Right cardiac atrium (tissue), 5 donors: ENCODE measurements at regions not wholly inside any gene's neighbourhood (a gene's known extent, or its start where the extent isn't known, plus 50 kb on each side); places are given as distances from the start of the nearest gene placed in this dataset.

Experiments
- ATAC-seq, 2 donors: fragments of 200-7000 bp; cut with Tn5 transposase; one replicate each; pipeline versions ENCODE4 v1.8.0 to v1.9.1; 2020; ENCODE audit warnings: moderate library complexity in 2 of 2, mild to moderate bottlenecking in 1 of 2
- DNase-seq, 3 donors: peaks; one replicate each; pipeline ENCODE4 v3.0.0-alpha.2; 2020
- H3K27ac ChIP-seq: one replicate; pipeline ENCODE4 v1.5.1; 2013; ENCODE audit warnings: mild to moderate bottlenecking, low read length, control low read depth, moderate library complexity
- H3K27me3 ChIP-seq: one replicate; pipeline ENCODE4 v1.6.1; 2013; ENCODE audit not compliant: control insufficient read depth, insufficient read depth
- H3K4me1 ChIP-seq: one replicate; pipeline ENCODE4 v1.6.1; 2013; ENCODE audit warnings: low read length; ENCODE audit not compliant: control insufficient read depth, insufficient read depth
- H3K4me3 ChIP-seq: one replicate; pipeline ENCODE4 v1.5.1; 2013; ENCODE audit warnings: low read length, control low read depth
- H3K9me3 ChIP-seq: one replicate; pipeline ENCODE4 v1.6.1; 2013; ENCODE audit warnings: low read length; ENCODE audit not compliant: control insufficient read depth
- WGBS: extraction: QIAGEN DNeasy Blood & Tissue Kit; methylation state at CpG from one replicate; pipeline ENCODE4 v1.1.7; 2013; 5-methylcytosine and 5-hydroxymethylcytosine counted together
- intact Hi-C, 4 donors: fragments of 100-400 bp; cut with DNase I; formaldehyde crosslinking; loops; one replicate each; pipeline versions ENCODE4 v1.11.0 to v1.14.0; 2022 to 2023
- donor health status: healthy with polysubstance abuse.
- donor health status: DM: no; HTN: yes; CAD: no.
- donor health status: DM: no; HTN: no; CAD: no.
- donor health status: DM: no; HTN: yes; CAD: no; lungs with severe emphysema.
- donor health status: DM: yes; HTN: yes; CAD: no.

- H3K4me1 ChIP-seq: no peaks in the 10 kb centered on the region
- H3K9me3 ChIP-seq: no peaks in the 10 kb centered on the region
- peak; percentile 45 to 52 for ATAC-seq
- no peak for DNase-seq
- no peak overlapping the region for H3K27ac ChIP-seq
- H3K4me3 ChIP-seq: no peak overlapping the region
- 76% methylated on average over 5 of the region's 5 CpGs for WGBS
- no peaks in the 10 kb centered on the region for H3K27me3 ChIP-seq
- intact Hi-C loops: no loop called here
These were observed 87.6 kb upstream of the RPS23 start for GRCh38 chr5:82365744-82366228.

GRCh38 chr5:82365026-82365425, 86.9 kb upstream of the RPS23 start:
- peak in 1 of 2 donors; percentile 64 for ATAC-seq
- H3K27ac ChIP-seq: no peak overlapping the region
- 75% methylated on average over 4 of the region's 4 CpGs for WGBS

GRCh38 chr5:82364497-82364896, 86.3 kb upstream of the RPS23 start:
- ATAC-seq (peak; percentile 86 to 93), DNase-seq (no peak)
- Histone ChIP-seq H3K27ac (no peak overlapping the region), H3K27me3 (no peaks in the 10 kb centered on the region), H3K4me3 (no peak overlapping the region), H3K4me1 (no peaks in the 10 kb centered on the region), H3K9me3 (no peaks in the 10 kb centered on the region)
- intact Hi-C loops: no loop called here
- 49% methylated on average over 5 of the region's 5 CpGs for WGBS

More at GRCh38 chr5:82365026-82365425, 86.9 kb upstream of the RPS23 start:
- no peak for DNase-seq
- H3K27me3 ChIP-seq: no peaks in the 10 kb centered on the region
- H3K4me3 ChIP-seq: no peak overlapping the region
- no peaks in the 10 kb centered on the region for H3K4me1 ChIP-seq
- H3K9me3 ChIP-seq: no peaks in the 10 kb centered on the region
- intact Hi-C loops: no loop called here

GRCh38 chr5:82363524-82363923, 85.4 kb upstream of the RPS23 start:
- ATAC-seq: peak in 1 of 2 donors; percentile 73

GRCh38 chr5:82362636-82363035, 84.5 kb upstream of the RPS23 start:
- DNase-seq (no peak), ATAC-seq (no peak)
- Histone ChIP-seq H3K9me3 (no peaks in the 10 kb centered on the region), H3K4me1 (peaks cover under 1% of the 10 kb centered on the region), H3K27ac (no peak overlapping the region), H3K27me3 (no peaks in the 10 kb centered on the region), H3K4me3 (no peak overlapping the region)
- intact Hi-C loops: no loop called here
- 51% methylated on average over 6 of the region's 6 CpGs for WGBS

More at GRCh38 chr5:82363524-82363923, 85.4 kb upstream of the RPS23 start:
- Histone ChIP-seq H3K4me1 (no peaks in the 10 kb centered on the region), H3K27ac (no peak overlapping the region), H3K9me3 (no peaks in the 10 kb centered on the region), H3K4me3 (no peak overlapping the region), H3K27me3 (no peaks in the 10 kb centered on the region)
- DNase-seq: no peak
- intact Hi-C loops: no loop called here
- WGBS: 70% methylated on average over 4 of the region's 4 CpGs

GRCh38 chr5:82360022-82360421, 81.9 kb upstream of the RPS23 start:
- Histone ChIP-seq H3K4me1 (peaks cover 4% of the 10 kb centered on the region), H3K4me3 (no peak overlapping the region), H3K27me3 (no peaks in the 10 kb centered on the region), H3K27ac (no peak overlapping the region), H3K9me3 (no peaks in the 10 kb centered on the region)
- DNase-seq (no peak), ATAC-seq (no peak)
- intact Hi-C loops: no loop called here
- 91% methylated on average over 3 of the region's 3 CpGs for WGBS

- intact Hi-C loops: loop anchor here in 3 of 4 donors (10.0 kb wide), 3 partner anchors 276 to 1206 kb away; partner anchors contain the start of gene VCAN (in 1 of the 3)
- Histone ChIP-seq H3K27me3 (no peaks in the 10 kb centered on the region), H3K4me1 (peaks cover 4% of the 10 kb centered on the region), H3K4me3 (no peak overlapping the region), H3K27ac (no peak overlapping the region), H3K9me3 (no peaks in the 10 kb centered on the region)
- 53% methylated on average over 3 of the region's 3 CpGs for WGBS
- no peak for DNase-seq
- no peak for ATAC-seq
These were observed 81.1 kb upstream of the RPS23 start for GRCh38 chr5:82359272-82359671.

- intact Hi-C loops: loop anchor here in 3 of 4 donors (10.0 kb wide), 3 partner anchors 276 to 1206 kb away; partner anchors contain the start of gene VCAN (in 1 of the 3)
- DNase-seq (no peak), ATAC-seq (no peak)
- Histone ChIP-seq H3K4me1 (peaks cover 4% of the 10 kb centered on the region), H3K27me3 (no peaks in the 10 kb centered on the region), H3K9me3 (no peaks in the 10 kb centered on the region), H3K4me3 (no peak overlapping the region), H3K27ac (no peak overlapping the region)
- 79% methylated on average over 2 of the region's 2 CpGs for WGBS
These were observed 80.3 kb upstream of the RPS23 start for GRCh38 chr5:82358457-82358856.

GRCh38 chr5:82356808-82357671, 78.9 kb upstream of the RPS23 start:
- 22% methylated on average over 14 of the region's 14 CpGs for WGBS
- intact Hi-C loops: loop anchor here in 3 of 4 donors (10.0 kb wide), 3 partner anchors 278 to 1208 kb away; partner anchors contain the start of gene VCAN (in 1 of the 3)
- H3K9me3 ChIP-seq: no peaks in the 10 kb centered on the region
- peaks cover 6% of the 10 kb centered on the region for H3K4me1 ChIP-seq
- ATAC-seq (peak; percentile 96 to 97), DNase-seq (peak; percentile 85 to 92 (median 91))
- no peak overlapping the region for H3K4me3 ChIP-seq
- peak overlapping the region; percentile 74 for H3K27ac ChIP-seq
- H3K27me3 ChIP-seq: no peaks in the 10 kb centered on the region

- Histone ChIP-seq H3K27ac (peak overlapping the region; percentile 58), H3K4me3 (no peak overlapping the region), H3K9me3 (no peaks in the 10 kb centered on the region), H3K4me1 (peaks cover 6% of the 10 kb centered on the region), H3K27me3 (no peaks in the 10 kb centered on the region)
- 64% methylated on average over 4 of the region's 4 CpGs for WGBS
- intact Hi-C loops: loop anchor here in 3 of 4 donors (10.0 kb wide), 3 partner anchors 279 to 1209 kb away; partner anchors contain the start of gene VCAN (in 1 of the 3)
- DNase-seq (peak in 1 of 3 donors; percentile 28), ATAC-seq (peak in 1 of 2 donors; percentile 42)
These were observed 77.9 kb upstream of the RPS23 start for GRCh38 chr5:82356021-82356420.

GRCh38 chr5:82355496-82355895, 77.3 kb upstream of the RPS23 start:
- Histone ChIP-seq H3K9me3 (no peaks in the 10 kb centered on the region), H3K4me1 (peaks cover 6% of the 10 kb centered on the region), H3K4me3 (no peak overlapping the region), H3K27ac (peak overlapping the region; percentile 46), H3K27me3 (no peaks in the 10 kb centered on the region)
- peak in 1 of 2 donors; percentile 30 for ATAC-seq
- DNase-seq: peak; percentile 47 to 87 (median 64)
- 45% methylated on average over 2 of the region's 2 CpGs for WGBS
- intact Hi-C loops: loop anchor here in 3 of 4 donors (10.0 kb wide), 3 partner anchors 279 to 1209 kb away; partner anchors contain the start of gene VCAN (in 1 of the 3)
